GF-D8 (cell line): ENCODE measurements at regions not wholly inside any gene's neighbourhood (a gene's known extent, or its start where the extent isn't known, plus 50 kb on each side); places are given as distances from the start of the nearest gene placed in this dataset.

Experiments
- DNase-seq: peaks from one replicate; lab custom pipeline; 2025; lab: John Stamatoyannopoulos, UW

GRCh38 chr4:180493299-180493698 is 1749.9 kb upstream of the TENM3 start:
- DNase-seq: no peak

DNA sequence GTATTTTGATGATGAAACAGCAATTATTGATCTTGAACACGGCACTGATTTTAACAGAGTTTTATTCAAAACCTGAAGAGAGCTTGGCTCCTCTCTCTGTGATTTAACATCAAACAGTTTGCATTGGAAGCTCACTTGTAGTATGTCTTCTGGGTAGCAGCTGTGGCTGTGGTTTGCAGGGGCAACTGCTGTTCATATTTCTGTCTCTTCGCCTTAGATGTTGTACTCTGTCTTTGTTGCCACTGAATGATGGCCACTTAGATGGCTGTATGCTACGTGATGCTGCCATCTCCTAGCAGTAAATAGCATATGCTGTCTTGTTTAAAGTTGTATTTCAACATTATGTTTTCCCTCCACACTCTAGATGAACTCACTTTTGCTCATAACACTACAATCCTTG is 1743.0 kb upstream of the TENM3 start:
- DNase-seq: no peak

GRCh38 chr4:180512801-180513475 is 1730.3 kb upstream of the TENM3 start:
- DNase-seq: no peak

- no peak for DNase-seq
Measured at GRCh38 chr4:180518906-180519305, 1724.3 kb upstream of the TENM3 start.

DNA sequence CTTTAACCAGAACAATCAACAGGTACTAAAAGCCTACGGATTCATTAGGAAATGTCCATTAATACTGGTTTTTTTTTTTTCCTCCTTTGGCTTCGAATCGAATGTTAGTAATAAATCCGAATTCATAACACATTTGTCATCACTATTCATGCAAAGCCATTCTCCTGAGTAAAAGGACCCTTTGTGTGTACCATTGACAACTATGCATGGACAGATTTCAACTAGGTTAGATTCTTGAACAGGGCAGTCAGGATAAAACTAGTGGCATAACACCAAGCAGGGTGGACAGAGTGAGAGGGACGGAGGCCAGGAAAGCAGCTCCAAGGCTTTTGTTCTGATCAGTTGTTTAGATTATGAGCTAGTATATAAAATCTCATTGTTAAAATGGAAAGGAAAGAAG is 1722.0 kb upstream of the TENM3 start:
- DNase-seq: no peak

- no peak for DNase-seq
Measured at GRCh38 chr4:180525523-180526077, 1717.6 kb upstream of the TENM3 start.

DNA sequence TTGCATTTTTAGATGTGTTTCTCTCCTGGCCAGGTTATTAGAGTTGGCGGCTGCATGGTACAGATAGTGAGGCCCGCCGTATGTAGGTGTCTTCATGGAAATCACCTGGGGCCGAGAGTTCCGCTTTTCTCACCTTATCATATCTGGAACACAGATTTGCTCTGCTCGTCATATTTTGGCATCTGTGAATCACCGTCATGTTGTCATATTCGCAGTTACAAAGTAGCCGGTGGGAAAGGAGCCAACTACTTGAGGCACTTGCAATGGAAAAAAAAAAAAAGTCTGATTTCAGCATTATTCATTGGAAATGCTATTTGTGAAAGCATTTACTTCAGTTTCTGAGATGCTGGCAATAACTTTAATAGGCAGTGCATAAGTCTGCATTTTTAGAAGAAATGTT is 1715.2 kb upstream of the TENM3 start:
- DNase-seq: no peak

GRCh38 chr4:180530787-180531186 is 1712.4 kb upstream of the TENM3 start:
- no peak for DNase-seq

DNA sequence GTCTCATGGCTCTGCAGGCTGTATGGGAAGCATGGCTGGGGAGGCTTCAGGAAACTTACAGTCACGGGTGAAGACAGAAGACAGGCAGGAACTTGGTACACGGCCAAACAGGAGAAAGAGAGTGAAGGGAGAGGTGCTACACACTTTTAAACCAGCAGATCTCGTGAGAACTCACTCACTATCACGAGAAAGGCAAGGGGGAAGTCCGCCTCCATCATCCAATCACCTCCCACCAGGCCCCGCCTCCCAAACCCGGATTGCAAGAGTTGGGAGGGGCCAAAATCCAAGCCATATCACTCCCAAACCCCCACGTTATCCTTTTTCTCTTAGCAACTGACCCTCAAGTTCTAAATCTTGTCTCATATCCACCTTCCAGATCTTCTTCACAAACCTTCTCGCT is 1710.5 kb upstream of the TENM3 start:
- DNase-seq: no peak

DNA sequence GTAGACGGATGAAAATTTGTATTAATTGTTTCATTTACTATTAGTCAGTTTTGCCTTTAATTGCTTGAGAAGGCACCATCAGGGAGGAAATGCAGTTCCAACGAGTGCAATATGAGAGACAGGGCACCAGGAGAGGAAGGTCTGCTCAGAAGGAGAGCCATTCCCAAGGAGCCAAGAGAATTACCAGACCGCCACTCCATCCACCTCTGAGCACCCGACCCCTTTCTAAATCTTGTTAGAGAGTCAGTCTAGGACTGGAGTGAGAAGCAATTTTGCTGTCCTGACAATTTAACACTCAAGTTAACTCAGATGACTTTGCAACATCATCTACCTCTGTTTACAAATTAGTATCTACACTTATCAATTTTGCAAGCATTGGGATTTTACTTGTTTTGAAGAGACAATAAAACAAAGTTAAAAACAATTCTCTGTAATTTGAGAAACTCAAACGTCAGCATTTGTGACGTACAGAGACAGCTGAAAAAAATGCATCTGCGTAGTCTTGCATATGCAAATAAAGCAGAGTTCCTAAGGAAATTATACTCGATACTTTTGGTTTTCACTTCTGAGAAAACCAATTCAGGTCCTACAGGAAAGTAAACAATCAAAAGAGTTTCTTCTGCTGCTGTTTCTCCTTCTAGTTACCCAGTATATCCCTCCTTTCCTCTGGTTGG is 1704.7 kb upstream of the TENM3 start:
- no peak for DNase-seq

DNA sequence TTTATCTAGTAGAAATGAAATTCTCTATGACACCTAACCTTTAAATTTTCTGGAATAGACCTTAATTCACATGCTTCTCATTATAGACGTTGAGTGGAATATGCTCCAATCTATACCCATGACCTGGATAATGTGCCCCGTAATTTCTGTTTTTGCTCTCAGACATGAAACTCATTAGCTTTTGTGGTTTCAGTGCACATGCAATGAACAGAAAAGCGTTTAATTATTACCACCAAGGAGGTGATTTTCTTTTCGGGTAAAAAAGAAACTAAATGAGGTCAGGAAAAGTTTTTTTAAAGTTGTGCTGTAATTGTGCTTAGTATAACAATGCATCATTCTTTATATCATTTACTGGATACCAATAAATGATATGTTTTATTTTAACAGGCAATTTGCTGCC is 1703.9 kb upstream of the TENM3 start:
- no peak for DNase-seq

DNA sequence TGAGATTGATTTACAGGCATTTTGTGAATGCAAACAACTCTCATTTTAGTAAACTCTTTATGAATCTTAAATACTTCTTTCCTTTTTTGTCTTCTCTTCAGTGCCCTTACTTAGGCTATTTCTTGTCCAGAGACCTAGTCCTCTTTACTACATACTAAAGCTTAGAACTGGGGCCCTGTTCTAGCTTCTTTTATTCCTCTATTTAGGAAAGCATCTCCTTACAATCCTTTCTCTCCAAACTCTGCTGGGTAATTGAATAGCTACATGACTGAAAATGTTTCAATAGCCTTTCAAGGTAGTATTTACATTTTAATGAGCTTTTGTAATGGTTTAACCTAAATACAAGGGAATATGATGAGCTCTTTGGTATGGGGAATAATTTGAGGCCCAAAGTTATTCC is 1701.5 kb upstream of the TENM3 start:
- DNase-seq: no peak

DNA sequence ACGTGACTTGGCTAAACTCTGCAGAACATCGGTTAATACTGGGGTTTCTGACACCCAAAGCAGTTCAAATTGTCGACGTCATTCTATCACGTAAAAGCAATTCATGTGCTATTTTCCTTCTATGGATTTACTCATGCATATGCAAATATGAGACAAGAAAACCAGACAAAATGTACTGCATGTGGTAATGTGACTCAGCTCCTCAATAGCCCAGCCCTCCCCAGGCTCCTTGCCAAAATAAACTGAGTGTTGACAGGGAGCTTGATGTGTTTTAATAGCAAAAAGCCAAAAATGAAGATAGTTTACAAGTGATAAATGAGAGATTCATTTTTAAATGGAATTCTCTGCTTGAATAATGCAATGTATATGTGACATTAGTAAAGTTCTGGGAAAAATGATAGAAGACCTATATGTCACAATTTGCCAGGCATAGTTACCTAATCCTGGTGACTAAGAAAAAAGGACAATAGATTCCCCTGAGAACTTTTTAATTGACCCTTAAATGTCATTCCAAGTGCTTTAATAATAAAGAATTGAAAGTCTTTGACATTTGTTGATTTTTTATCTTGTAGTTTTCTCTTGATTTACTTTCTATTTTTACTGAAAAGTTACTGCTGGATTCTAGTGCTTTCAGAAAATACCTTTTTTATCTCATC is 1700.6 kb upstream of the TENM3 start:
- DNase-seq: no peak

GRCh38 chr4:180550106-180550505 is 1693.1 kb upstream of the TENM3 start:
- no peak for DNase-seq

DNA sequence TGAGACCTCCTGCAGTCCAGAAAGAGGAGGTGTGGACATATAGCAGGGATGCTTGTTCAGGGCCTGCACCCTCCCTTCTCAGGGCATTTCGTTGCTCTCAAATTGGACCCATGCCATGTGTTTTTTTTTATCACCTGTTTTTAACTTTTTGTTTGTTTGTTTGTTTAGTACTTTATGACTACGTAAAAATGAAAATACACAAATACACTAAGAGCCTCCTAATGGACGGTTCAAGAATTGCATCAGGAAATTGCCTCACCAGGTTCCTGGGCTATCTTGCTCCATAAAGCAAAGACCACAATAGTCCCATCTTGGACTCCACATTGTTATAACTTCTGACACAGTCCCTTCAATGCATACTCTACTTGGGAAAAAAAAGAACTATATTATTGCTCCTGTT is 1685.9 kb upstream of the TENM3 start:
- no peak for DNase-seq

DNA sequence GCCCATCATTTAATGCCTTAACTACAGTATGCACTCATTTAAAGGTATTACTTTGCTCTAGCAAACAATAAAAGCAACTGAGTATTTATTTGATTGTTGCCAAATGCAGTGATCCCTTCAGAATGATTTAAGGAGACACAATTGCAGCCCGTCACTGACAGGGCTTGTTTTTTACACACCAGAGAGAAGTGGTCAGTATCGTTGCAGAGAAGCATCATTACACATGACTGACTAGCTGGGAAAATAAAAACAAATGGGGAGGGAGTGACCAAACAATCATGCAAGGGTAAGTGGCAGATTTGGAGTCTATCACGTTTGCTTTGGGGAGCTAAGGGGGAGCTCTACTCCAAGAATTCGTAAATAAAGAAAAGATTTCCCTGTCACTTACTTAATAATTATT is 1685.3 kb upstream of the TENM3 start:
- no peak for DNase-seq

DNA sequence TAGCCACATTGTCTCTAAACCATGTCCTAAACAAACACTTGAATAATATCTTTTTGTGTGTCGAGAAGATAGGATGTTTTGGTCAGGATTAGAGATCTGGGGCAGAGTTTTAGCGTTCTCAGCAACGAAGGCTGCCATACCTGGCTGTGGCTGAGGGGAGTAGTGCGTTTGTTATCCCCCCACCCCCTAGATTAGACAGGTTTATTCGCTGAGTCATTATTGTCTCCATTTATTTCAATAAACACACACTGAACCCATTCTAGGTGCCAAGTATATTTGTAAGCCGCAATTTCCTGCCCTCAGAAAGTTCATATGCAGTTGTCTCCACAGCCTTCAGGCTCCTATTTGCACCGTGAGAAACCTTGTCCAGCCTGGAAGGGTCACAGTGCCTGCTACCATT is 1684.8 kb upstream of the TENM3 start:
- DNase-seq: no peak

DNA sequence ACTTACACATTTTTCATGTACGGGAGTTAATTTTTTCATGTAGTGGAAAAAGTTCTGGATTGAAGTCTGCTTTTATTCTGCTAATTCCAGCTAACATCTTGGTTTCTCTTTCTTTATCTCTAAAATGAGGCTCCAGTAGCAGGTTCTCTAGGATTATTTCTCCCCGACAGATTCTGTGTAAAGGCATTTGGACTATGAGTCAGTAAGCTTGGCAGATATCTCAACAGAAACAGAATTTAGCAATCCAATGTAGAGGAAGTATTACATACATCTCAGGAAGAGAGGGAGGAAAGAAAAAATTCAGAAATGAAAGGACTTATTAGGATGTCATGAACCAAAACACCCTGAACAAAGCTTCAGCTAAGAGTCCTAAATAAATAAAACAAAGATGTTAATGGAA is 1682.3 kb upstream of the TENM3 start:
- DNase-seq: no peak

DNA sequence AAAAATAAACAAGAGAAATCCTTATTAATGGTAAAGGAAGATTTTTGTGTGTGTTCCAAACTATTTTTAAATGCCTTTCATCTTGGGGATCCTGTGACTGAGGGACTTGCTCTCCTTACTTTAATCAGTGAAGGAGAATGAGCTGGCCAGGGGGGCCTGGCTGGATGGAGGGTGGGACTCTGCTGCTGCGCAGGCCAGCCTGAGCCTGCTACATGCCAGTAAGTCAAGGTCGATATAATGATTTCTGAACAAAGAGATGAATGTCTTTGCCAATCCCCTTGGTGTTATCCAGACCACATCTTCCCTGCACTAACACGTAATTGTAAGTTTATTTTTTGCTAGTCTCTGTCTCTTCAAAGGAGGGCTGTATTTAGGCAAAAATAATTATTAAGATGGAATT is 1679.2 kb upstream of the TENM3 start:
- DNase-seq: no peak

- DNase-seq: no peak
Measured at GRCh38 chr4:180564448-180564847, 1678.8 kb upstream of the TENM3 start.

DNA sequence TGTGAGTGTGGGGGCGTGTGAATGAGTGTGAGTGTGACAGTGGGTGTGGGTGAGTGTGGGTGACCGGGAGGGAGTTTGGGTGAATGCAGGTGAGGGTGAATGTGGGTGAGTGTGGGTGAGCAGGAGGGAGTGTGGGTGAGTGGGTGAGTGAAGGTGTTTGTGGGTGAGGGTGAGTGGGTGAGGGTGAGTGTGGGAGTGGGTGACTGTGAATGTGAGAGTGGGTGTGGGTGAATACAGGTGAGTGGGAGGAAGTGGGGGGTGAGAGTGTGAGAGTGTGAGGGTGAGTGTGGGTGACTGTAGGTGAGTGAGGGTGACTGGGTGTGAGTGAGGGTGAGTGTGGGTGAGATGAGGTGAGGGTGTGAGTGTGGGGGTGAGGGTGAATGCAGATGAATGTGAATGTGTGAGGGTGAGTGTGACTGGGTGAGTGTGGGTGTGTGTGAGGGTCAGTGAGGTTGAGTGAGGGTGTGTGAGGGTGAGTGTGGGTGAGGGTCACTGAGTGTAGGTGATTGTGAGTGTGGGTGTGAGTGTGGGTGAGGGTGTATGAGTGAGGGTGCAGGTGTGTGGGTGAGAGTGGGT is 1677.3 kb upstream of the TENM3 start:
- DNase-seq: no peak

DNA sequence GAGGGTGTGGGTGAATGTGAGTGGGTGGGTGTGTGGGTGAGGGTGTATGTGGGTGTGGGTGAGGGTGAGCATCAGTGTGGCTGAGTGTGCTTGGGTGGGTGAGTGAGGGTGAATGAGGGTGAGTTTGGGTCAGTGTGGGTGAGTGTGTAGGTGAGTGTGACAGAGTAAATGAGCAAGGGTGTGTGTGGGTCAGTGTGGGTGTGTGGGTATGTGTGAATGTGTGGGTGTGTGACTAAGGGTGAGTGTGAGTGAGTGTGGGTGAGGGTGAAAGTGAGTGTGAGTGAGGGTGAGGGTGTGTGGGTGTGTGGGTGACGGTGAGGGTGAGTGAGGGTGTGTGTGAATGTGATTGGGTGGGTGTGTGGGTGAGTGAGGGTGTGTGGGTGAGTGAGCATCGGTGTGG is 1676.7 kb upstream of the TENM3 start:
- no peak for DNase-seq

GRCh38 chr4:180567080-180567479 is 1676.1 kb upstream of the TENM3 start:
- DNase-seq: no peak
